ENCODE measurements at regions not wholly inside any gene's neighbourhood (a gene's known extent, or its start where the extent isn't known, plus 50 kb on each side); places are given as distances from the start of the nearest gene placed in this dataset.

GRCh38 chr13:39106216-39107005 lies 68.2 kb downstream of the NHLRC3 start:
- Histone ChIP-seq H3K36me3 (ENCODE audit: insufficient read depth, low read length) (no peaks in the 10 kb centered on the region), H3K9me3 (ENCODE audit: insufficient read depth, low read depth, low read length) (no peaks in the 10 kb centered on the region), H3K9ac (ENCODE audit: low read depth, low read length, poor library complexity, severe bottlenecking) (no peak overlapping the region), H3K27me3 (ENCODE audit: insufficient read depth, low read length, poor library complexity, severe bottlenecking) (no peaks in the 10 kb centered on the region), H3K4me1 (ENCODE audit: insufficient read depth, low read length, poor library complexity, severe bottlenecking) (no peaks in the 10 kb centered on the region), H3K79me2 (ENCODE audit: insufficient read depth, low read length) (no peaks in the 10 kb centered on the region), H3F3A (ENCODE audit: low read depth) (no peaks in the 10 kb centered on the region), H3K4me2 (ENCODE audit: low read depth, low read length, poor library complexity, severe bottlenecking) (no peak overlapping the region), H3K4me3 (ENCODE audit: low read length, poor library complexity, severe bottlenecking) (no peak overlapping the region), H2AFZ (ENCODE audit: low read length) (no peak overlapping the region), H3K9me2 (replicated peaks; ENCODE audit: low read depth, low read length) (no peaks in the 10 kb centered on the region), H4K20me1 (ENCODE audit: insufficient read depth, low read length, poor library complexity, severe bottlenecking) (no peaks in the 10 kb centered on the region)
- TF ChIP-seq CTCF (conservative IDR thresholded peaks at IDR 0.05; ENCODE audit: low read length), result no peak
- no peak for TF ChIP-seq EZH2phosphoT487 (IDR thresholded peaks at IDR 0.05; ENCODE audit: borderline replicate concordance)

GRCh38 chr13:39107561-39107960 lies 69.3 kb downstream of the NHLRC3 start:
- Histone ChIP-seq H3K9me2 (replicated peaks; ENCODE audit: low read depth, low read length) (no peaks in the 10 kb centered on the region), H3K79me2 (ENCODE audit: insufficient read depth, low read length) (no peaks in the 10 kb centered on the region), H4K20me1 (ENCODE audit: insufficient read depth, low read length, poor library complexity, severe bottlenecking) (no peaks in the 10 kb centered on the region), H3K4me2 (ENCODE audit: low read depth, low read length, poor library complexity, severe bottlenecking) (no peak overlapping the region), H3K4me3 (ENCODE audit: low read length, poor library complexity, severe bottlenecking) (no peak overlapping the region), H3K9ac (ENCODE audit: low read depth, low read length, poor library complexity, severe bottlenecking) (no peak overlapping the region), H2AFZ (ENCODE audit: low read length) (no peak overlapping the region), H3F3A (ENCODE audit: low read depth) (no peaks in the 10 kb centered on the region), H3K4me1 (ENCODE audit: insufficient read depth, low read length, poor library complexity, severe bottlenecking) (no peaks in the 10 kb centered on the region), H3K36me3 (ENCODE audit: insufficient read depth, low read length) (no peaks in the 10 kb centered on the region), H3K9me3 (ENCODE audit: insufficient read depth, low read depth, low read length) (no peaks in the 10 kb centered on the region), H3K27me3 (ENCODE audit: insufficient read depth, low read length, poor library complexity, severe bottlenecking) (no peaks in the 10 kb centered on the region)
- TF ChIP-seq CTCF (conservative IDR thresholded peaks at IDR 0.05; ENCODE audit: low read length) (no peak), EZH2phosphoT487 (IDR thresholded peaks at IDR 0.05; ENCODE audit: borderline replicate concordance) (no peak)

GRCh38 chr13:39108783-39109182 lies 70.5 kb downstream of the NHLRC3 start:
- no peaks in the 10 kb centered on the region for H3K4me1 ChIP-seq (ENCODE audit: insufficient read depth, low read length, poor library complexity, severe bottlenecking)

More at GRCh38 chr13:39108783-39109182, 70.5 kb downstream of the NHLRC3 start:
- Histone ChIP-seq H3K36me3 (ENCODE audit: insufficient read depth, low read length) (no peaks in the 10 kb centered on the region), H3K27me3 (ENCODE audit: insufficient read depth, low read length, poor library complexity, severe bottlenecking) (no peaks in the 10 kb centered on the region), H4K20me1 (ENCODE audit: insufficient read depth, low read length, poor library complexity, severe bottlenecking) (no peaks in the 10 kb centered on the region), H3F3A (ENCODE audit: low read depth) (no peaks in the 10 kb centered on the region), H3K4me3 (ENCODE audit: low read length, poor library complexity, severe bottlenecking) (no peak overlapping the region), H2AFZ (ENCODE audit: low read length) (no peak overlapping the region), H3K9me2 (replicated peaks; ENCODE audit: low read depth, low read length) (no peaks in the 10 kb centered on the region), H3K79me2 (ENCODE audit: insufficient read depth, low read length) (no peaks in the 10 kb centered on the region), H3K9me3 (ENCODE audit: insufficient read depth, low read depth, low read length) (no peaks in the 10 kb centered on the region), H3K4me2 (ENCODE audit: low read depth, low read length, poor library complexity, severe bottlenecking) (no peak overlapping the region), H3K9ac (ENCODE audit: low read depth, low read length, poor library complexity, severe bottlenecking) (no peak overlapping the region)
- no peak for TF ChIP-seq CTCF (conservative IDR thresholded peaks at IDR 0.05; ENCODE audit: low read length)
- TF ChIP-seq EZH2phosphoT487 (IDR thresholded peaks at IDR 0.05; ENCODE audit: borderline replicate concordance), result no peak

Measured in Loucy (cell line).